ENCODE measurements at regions not wholly inside any gene's neighbourhood (a gene's known extent, or its start where the extent isn't known, plus 50 kb on each side); places are given as distances from the start of the nearest gene placed in this dataset.
"Not testable (repeated sequence)": the region's sequence is repeated elsewhere in the genome, so short reads cannot be mapped to it uniquely, and the experiment has no call there.

DNA sequence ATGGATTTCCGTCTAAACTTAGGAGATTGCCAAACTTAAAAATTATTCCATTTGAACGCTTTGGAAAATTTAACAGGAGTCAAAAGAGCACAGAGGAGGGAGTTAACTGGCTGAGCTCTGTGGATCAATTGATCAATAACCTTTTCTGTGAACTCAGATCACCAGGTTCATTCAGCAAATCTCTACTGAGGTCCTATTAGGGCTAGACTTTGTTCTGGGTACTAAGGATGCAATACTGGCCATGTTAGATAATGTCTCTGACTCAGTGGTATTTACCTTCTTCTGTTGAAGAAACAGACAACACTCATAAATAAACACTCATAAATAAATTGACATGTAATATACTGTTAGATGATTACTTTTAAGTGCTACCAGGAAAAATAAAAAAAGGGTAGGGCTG is 323.4 kb upstream of the SUCLG2 start:
- no peak for DNase-seq (ENCODE audit: low read depth in 1 of 2, low spot score in 1 of 2)

- DNase-seq (ENCODE audit: low read depth in 1 of 2, low spot score in 1 of 2) = no peak
Observed at GRCh38 chr3:67976663-67977062, 322.3 kb upstream of the SUCLG2 start.

DNA sequence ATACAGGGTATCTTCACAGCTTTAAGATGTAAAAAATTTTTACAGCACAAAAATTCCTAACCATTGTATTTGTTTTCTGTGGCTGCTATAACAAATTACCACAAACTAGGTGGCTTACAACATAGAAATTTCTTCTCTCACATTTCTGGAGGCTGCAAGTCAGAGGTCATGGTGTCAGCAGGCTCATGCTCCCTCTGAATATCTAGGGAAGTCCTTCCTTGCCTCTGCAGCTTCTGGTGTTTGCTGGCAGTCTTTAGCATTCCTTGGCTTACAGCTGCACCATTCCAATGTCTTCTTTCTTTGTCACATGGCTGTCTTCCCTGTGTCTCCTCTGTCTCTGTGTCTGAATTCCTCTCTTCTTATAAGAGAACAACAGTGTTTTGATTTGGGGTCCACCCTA is 310.2 kb upstream of the SUCLG2 start:
- no peak for DNase-seq (ENCODE audit: low read depth in 1 of 2, low spot score in 1 of 2)

GRCh38 chr3:67957268-67957667 is 302.9 kb upstream of the SUCLG2 start:
- DNase-seq (ENCODE audit: low read depth in 1 of 2, low spot score in 1 of 2) = no peak

- peak in 1 of 2 donors; percentile 24 for DNase-seq (ENCODE audit: low read depth in 1 of 2, low spot score in 1 of 2)
Observed at GRCh38 chr3:67947808-67948508, 293.5 kb upstream of the SUCLG2 start.

DNA sequence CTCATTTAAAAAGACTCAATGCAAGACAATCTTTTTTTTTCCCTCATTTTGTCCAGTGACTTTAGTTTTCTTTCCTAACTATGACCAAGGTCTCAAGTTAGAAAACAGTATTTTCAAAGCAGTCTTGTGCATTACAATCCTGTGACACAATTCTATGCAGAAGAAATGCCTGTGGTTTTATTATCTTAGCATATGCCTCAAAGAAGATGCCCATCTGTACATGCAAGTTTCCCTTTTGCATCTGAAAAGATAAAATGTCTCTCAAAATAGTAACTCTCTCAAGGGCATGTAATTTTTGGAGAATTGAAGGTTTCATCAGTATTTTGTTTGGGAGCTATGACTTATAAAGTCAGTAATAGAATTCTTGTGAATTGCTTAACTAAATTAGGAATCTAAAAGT is 292.0 kb upstream of the SUCLG2 start:
- DNase-seq (ENCODE audit: low read depth in 1 of 2, low spot score in 1 of 2) = no peak

DNA sequence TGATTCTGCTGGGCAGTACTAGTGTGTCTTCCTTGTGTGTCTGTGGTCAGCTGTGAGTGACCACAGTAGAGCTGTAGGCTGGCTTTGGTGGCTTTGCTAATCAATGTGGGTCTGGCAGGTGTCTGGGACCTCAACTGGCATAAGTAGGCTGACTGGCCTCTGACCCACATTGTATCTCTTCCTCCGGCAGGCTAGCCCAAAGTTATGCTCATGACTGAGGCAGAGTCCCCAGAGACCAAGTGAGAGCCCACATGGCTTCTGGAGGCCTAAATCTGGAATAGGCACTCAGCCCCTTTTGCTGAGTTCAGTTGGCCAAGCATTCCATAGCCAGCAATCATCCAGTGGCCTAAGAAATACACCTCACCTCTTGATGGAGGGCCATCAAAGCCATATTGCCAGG is 289.1 kb upstream of the SUCLG2 start:
- DNase-seq (ENCODE audit: low read depth in 1 of 2, low spot score in 1 of 2) = no peak

GRCh38 chr3:67941433-67942030 is 287.1 kb upstream of the SUCLG2 start:
- no peak for DNase-seq (ENCODE audit: low read depth in 1 of 2, low spot score in 1 of 2)

GRCh38 chr3:67940210-67940952 is 286.0 kb upstream of the SUCLG2 start:
- no peak for DNase-seq (ENCODE audit: low read depth in 1 of 2, low spot score in 1 of 2)

DNA sequence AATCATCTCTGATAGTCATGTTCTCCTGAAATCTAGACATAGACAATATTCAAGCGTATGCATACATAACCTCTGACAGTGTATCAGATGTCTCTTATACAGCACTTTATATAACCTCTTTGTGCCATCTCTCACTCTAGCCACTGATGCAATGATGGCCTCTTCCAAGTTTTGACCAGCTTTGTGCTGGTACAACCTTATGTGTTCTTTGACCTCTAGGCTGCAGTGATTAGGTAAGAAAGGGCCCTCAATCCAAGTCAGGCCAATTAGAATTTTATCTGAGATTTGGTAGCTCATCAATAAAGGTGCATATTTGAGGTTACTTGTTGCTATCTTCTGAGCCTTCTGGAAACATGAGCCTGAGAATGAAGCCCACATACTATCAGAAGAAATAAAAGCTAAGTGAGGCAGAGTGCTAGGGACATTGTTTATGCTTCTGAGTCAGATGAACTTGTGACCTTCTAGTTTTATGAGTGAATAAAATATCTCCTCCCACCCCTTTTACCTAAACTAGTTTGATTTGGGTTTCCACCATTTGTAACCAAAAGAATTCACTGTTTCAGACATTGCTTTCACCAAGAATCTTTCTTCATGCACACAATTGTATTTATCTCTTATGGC is 283.2 kb upstream of the SUCLG2 start:
- no peak for DNase-seq (ENCODE audit: low read depth in 1 of 2, low spot score in 1 of 2)

DNA sequence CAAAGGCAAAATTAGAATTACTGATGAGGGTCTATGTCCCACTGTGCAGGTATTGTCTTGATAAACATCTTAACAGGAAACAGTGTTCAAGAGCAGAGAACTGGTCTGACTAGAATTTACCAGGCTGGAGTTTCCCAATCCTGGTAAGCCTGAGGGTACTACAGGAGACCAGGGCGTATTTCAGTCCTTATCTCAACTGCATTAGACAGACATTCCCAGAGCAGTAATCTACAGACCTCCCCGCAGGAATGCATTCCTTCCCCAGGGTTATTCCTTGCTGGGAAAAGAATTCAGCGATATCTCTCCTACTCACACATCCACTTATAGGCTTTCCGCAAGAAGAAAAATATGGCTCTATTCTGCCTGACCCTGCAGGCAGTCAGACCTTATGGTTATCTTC is 276.0 kb upstream of the SUCLG2 start:
- not testable (repeated sequence) for DNase-seq (ENCODE audit: low read depth in 1 of 2, low spot score in 1 of 2)

DNA sequence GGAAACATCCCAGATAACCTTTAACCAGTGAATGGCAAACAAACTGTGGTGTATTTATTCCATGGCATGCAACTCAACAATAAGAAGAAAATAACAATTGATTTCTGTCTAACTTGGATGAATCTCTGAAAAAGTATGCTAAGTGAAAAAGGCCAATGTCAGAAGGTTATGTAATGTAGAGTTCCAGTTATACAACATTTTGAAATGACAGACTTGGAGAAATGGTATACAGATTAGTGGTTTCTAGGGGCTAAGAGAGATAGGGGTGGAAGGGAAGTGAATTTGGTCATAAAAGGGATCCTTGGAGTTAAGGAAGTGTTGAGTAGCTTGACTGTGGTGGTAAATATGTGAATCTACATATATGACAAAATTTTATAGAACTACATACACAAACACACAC is 269.4 kb upstream of the SUCLG2 start:
- DNase-seq (ENCODE audit: low read depth in 1 of 2, low spot score in 1 of 2) = no peak

- DNase-seq (ENCODE audit: low read depth in 1 of 2, low spot score in 1 of 2) = no peak
Observed at GRCh38 chr3:67920969-67921368, 266.6 kb upstream of the SUCLG2 start.

- DNase-seq (ENCODE audit: low read depth in 1 of 2, low spot score in 1 of 2) = no peak
Observed at GRCh38 chr3:67920311-67920710, 265.9 kb upstream of the SUCLG2 start.

GRCh38 chr3:67916353-67916752 is 261.9 kb upstream of the SUCLG2 start:
- no peak for DNase-seq (ENCODE audit: low read depth in 1 of 2, low spot score in 1 of 2)

DNA sequence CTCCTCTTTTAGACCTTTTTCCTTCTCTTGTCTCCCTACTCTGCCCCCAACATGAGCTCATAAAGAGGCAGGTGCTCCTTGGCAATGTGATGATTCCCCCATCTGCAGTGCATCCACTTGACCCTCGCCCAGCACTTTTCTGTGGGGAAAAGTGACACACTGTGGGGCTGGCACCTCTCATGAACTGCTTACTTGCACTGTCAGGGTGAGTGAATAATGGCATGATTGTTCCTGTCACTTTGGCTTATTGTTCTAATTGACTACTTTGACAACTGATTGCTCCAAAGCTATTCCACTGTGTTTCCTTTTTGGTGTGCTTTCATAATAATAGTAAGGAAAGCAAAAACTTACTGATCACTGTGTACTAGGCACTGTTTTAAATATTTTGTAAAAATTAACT is 253.3 kb upstream of the SUCLG2 start:
- no peak for DNase-seq (ENCODE audit: low read depth in 1 of 2, low spot score in 1 of 2)

GRCh38 chr3:67906261-67906660 is 251.8 kb upstream of the SUCLG2 start:
- DNase-seq (ENCODE audit: low read depth in 1 of 2, low spot score in 1 of 2) = no peak

- no peak for DNase-seq (ENCODE audit: low read depth in 1 of 2, low spot score in 1 of 2)
Observed at GRCh38 chr3:67901681-67902080, 247.3 kb upstream of the SUCLG2 start.

DNA sequence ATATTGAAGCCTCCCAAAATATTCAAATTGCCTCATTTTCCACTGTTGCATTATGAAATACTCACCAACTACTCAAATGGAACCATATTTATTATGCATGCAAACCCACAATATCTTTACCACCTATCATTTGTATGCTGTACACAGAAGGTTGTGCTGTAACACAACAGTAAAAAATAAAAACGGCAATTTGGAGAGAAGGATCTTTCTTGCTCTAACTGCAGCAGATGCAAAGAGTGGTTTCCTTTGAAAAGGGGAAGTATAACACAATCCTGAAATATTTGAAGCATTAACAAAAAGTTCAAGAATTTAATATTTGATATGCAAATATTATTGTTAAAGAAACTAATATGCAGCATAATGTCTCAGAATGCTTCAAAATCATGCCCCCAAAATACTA is 244.5 kb upstream of the SUCLG2 start:
- DNase-seq (ENCODE audit: low read depth in 1 of 2, low spot score in 1 of 2) = no peak

DNA sequence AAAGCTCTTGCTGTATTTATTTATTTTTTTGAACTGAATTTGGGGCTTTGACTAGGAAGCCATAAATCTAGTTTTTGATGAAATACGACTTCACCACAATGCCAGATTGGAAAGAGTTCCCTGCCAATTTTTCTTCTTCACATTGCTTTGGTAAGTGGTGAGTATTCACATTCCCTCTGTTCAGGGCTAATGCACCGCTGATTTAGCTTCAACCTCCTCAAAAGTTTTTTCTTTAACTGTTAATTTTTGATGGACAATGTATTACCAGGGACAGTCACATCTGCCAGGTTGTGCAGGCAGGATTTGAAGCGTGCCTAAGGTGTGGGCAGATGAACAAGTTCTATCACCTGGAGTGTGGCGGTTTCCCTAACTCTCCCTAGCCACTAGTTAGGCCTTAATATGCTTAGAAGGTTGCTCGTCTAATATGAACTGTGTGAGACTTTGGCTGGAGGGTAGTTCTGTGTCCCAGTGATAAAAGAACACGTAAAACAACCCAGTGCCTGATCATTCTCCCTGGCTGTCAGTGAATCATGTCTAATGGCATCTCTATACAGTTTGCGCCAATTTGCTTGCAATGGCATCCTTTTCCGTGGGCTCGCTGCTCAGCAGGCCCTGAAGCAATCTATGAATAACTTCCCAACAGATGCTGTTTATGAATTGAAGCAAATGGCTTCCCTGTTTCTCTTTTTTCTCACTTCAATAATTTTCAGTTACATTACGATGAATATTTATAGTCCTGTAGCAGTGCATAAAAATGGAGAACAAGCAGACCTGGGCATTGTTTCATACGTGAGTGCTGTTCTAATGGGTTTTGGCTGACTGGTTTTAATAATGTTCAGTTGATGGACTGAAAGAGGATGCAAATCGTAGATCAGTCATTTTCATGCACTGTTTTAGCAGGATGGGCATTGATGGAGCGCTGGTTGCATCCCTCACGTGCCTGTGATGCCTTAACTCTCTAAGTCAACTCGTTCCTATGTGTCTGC is 243.2 kb upstream of the SUCLG2 start:
- DNase-seq (ENCODE audit: low read depth in 1 of 2, low spot score in 1 of 2) = no peak

DNA sequence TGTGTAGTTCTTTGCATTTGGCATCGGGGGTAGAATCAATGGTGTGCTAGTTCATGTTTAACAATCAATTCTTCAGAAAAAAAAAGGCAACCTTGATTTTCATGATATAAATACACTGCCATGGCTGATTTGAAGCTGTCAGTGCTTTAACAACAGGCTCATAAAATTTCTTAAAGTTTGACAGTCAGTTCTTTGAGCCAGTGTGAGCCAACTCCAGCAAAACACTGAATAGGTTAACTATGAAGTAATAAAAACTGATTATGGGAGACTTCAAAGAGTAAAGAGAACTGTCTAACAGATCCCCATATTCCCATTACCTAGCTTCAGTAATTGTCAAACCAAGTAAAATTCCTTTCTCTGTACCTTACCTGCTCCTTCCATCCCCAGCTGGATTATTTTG is 241.7 kb upstream of the SUCLG2 start:
- no peak for DNase-seq (ENCODE audit: low read depth in 1 of 2, low spot score in 1 of 2)

Data from activated CD4-positive, alpha-beta T cell treated with anti-CD3 and anti-CD28 coated beads, Interleukin-2, amount 50 U/mL, for 24 hours (primary cell).